PC-9 (cell line): ENCODE measurements at regions not wholly inside any gene's neighbourhood (a gene's known extent, or its start where the extent isn't known, plus 50 kb on each side); places are given as distances from the start of the nearest gene placed in this dataset.

Experiments
- BruUV-seq: library from RNA; stranded (reverse); fragments of 400-500 nt; replicated peaks from 2 replicates; lab custom pipeline; 2021; lab: Mats Ljungman, UMichigan
- CTCF ChIA-PET: fragments of 300-600 bp; sonication (Branson Sonifier 250); formaldehyde crosslinking; loops from one replicate; lab custom pipeline; 2022; ENCODE audit warnings: antibody characterized with exemption; lab: Charles Lee
- POLR2A ChIA-PET: fragments of 300-600 bp; sonication (Branson Sonifier 250); formaldehyde crosslinking; loops from one replicate; lab custom pipeline; 2022; ENCODE audit warnings: antibody characterized with exemption; ENCODE audit not compliant: unreplicated experiment; lab: Charles Lee
- DNase-seq, 2 experiments: peaks; one replicate each; pipeline versions ENCODE4 v3.0.0 to v3.0.0-alpha.2; 2015 to 2022; ENCODE audit warnings: mixed read lengths in 1 of 2
- H2AFZ ChIP-seq: fragments of 200-600 bp; sonication (generic); 2 replicates; pipeline ENCODE4 v1.8.1; 2017; ENCODE audit warnings: antibody characterized with exemption
- H3F3A ChIP-seq: fragments of 200-600 bp; sonication (generic); 2 replicates; pipeline ENCODE4 v1.8.1; 2017; ENCODE audit warnings: antibody characterized with exemption, mild to moderate bottlenecking, low read depth; ENCODE audit not compliant: insufficient read depth
- H3K27ac ChIP-seq: fragments of 200-600 bp; sonication (generic); 2 replicates; pipeline ENCODE4 v1.6.1; 2016; ENCODE audit warnings: mixed run types
- H3K27me3 ChIP-seq: fragments of 200-600 bp; sonication (generic); 2 replicates; pipeline ENCODE4 v1.6.1; 2016; ENCODE audit warnings: low read depth, mixed run types; ENCODE audit not compliant: insufficient read depth
- H3K36me3 ChIP-seq: fragments of 200-600 bp; sonication (generic); 2 replicates; pipeline ENCODE4 v1.6.1; 2016; ENCODE audit warnings: low read depth, mixed run types
- H3K4me1 ChIP-seq: fragments of 200-600 bp; sonication (generic); replicated peaks from 2 replicates; pipeline ENCODE4 v1.6.1; 2016; ENCODE audit warnings: mixed run types; ENCODE audit not compliant: insufficient read depth
- H3K4me2 ChIP-seq: fragments of 200-600 bp; sonication (generic); 2 replicates; pipeline ENCODE4 v1.6.1; 2017; ENCODE audit warnings: mixed run types
- H3K4me3 ChIP-seq: fragments of 200-600 bp; sonication (generic); 2 replicates; pipeline ENCODE4 v1.6.1; 2016; ENCODE audit warnings: mixed run types
- H3K79me2 ChIP-seq: fragments of 200-600 bp; sonication (generic); 2 replicates; pipeline ENCODE4 v1.6.1; 2017; ENCODE audit warnings: low read depth, mixed run types
- H3K9me2 ChIP-seq: fragments of 200-600 bp; sonication (generic); 2 replicates; pipeline ENCODE4 v1.8.1; 2017; ENCODE audit warnings: mild to moderate bottlenecking; ENCODE audit not compliant: insufficient read depth
- H3K9me3 ChIP-seq: fragments of 200-600 bp; sonication (generic); 2 replicates; pipeline ENCODE4 v1.8.1; 2016; ENCODE audit warnings: low read depth; ENCODE audit not compliant: insufficient read depth
- H4K20me1 ChIP-seq: fragments of 200-600 bp; sonication (generic); 2 replicates; pipeline ENCODE4 v1.8.1; 2017; ENCODE audit not compliant: insufficient read depth
- CTCF ChIP-seq: fragments of 200-600 bp; sonication (generic); conservative IDR thresholded peaks from 2 replicates; pipeline ENCODE4 v1.6.1; 2017; ENCODE audit warnings: mixed run types, antibody characterized with exemption, mild to moderate bottlenecking, moderate library complexity
- EZH2 ChIP-seq: fragments of 200-600 bp; sonication (generic); IDR thresholded peaks from 2 replicates; pipeline ENCODE4 v1.8.0; 2017; ENCODE audit warnings: antibody characterized with exemption, low read depth
- intact Hi-C: fragments of 100-400 bp; cut with micrococcal nuclease; formaldehyde crosslinking; loops from one replicate; pipeline ENCODE4 v1.10.0; 2022; ENCODE audit not compliant: unreplicated experiment

- POLR2A ChIA-PET: no interaction called here
- Histone ChIP-seq H3K79me2 (no peaks in the 10 kb centered on the region), H4K20me1 (no peaks in the 10 kb centered on the region), H3K4me2 (no peak overlapping the region), H3K27ac (no peak overlapping the region), H3F3A (no peaks in the 10 kb centered on the region), H3K9me3 (no peaks in the 10 kb centered on the region), H3K9me2 (no peaks in the 10 kb centered on the region), H3K36me3 (no peaks in the 10 kb centered on the region), H2AFZ (no peak overlapping the region), H3K27me3 (peaks cover 25% of the 10 kb centered on the region), H3K4me1 (no peaks in the 10 kb centered on the region), H3K4me3 (no peak overlapping the region)
- CTCF ChIA-PET: interaction anchor here (0.5 kb wide), 1 partner anchor 40 kb away, joined by 3 read pairs; no protein-coding TSS in a partner anchor
- no peak for DNase-seq
- TF ChIP-seq EZH2: no peak
- no peak for TF ChIP-seq CTCF
- no TSS peak for BruUV-seq
- intact Hi-C loops: no loop called here
Measured at GRCh38 chr13:51006067-51006845, 96.7 kb downstream of the RNASEH2B start.
